ENCODE measurements at regions not wholly inside any gene's neighbourhood (a gene's known extent, or its start where the extent isn't known, plus 50 kb on each side); places are given as distances from the start of the nearest gene placed in this dataset.

- H3K4me3 ChIP-seq (ENCODE audit: low read length): no peak overlapping the region
- DNase-seq (ENCODE audit: low read depth): peak; percentile 33
- TF ChIP-seq CTCF (IDR thresholded peaks at IDR 0.05; ENCODE audit: insufficient read depth, low read depth, low read length, missing control alignments): no peak
Measured at GRCh38 chr1:208931936-208932335, 651.6 kb upstream of the CAMK1G start.

GRCh38 chr1:208933984-208934525, 649.5 kb upstream of the CAMK1G start:
- DNase-seq (ENCODE audit: low read depth): no peak
- TF ChIP-seq CTCF (IDR thresholded peaks at IDR 0.05; ENCODE audit: insufficient read depth, low read depth, low read length, missing control alignments): no peak
- no peak overlapping the region for H3K4me3 ChIP-seq (ENCODE audit: low read length)

GRCh38 chr1:208934933-208935332, 648.6 kb upstream of the CAMK1G start:
- DNase-seq (ENCODE audit: low read depth): peak; percentile 84
- no peak overlapping the region for H3K4me3 ChIP-seq (ENCODE audit: low read length)
- no peak for TF ChIP-seq CTCF (IDR thresholded peaks at IDR 0.05; ENCODE audit: insufficient read depth, low read depth, low read length, missing control alignments)

- H3K4me3 ChIP-seq (ENCODE audit: low read length): no peak overlapping the region
- no peak for DNase-seq (ENCODE audit: low read depth)
Measured at GRCh38 chr1:208935517-208936187, 647.9 kb upstream of the CAMK1G start.

GRCh38 chr1:208939537-208940085, 643.9 kb upstream of the CAMK1G start:
- DNase-seq (ENCODE audit: low read depth): no peak
- H3K4me3 ChIP-seq (ENCODE audit: low read length): no peak overlapping the region
- no peak for TF ChIP-seq CTCF (IDR thresholded peaks at IDR 0.05; ENCODE audit: insufficient read depth, low read depth, low read length, missing control alignments)

More at GRCh38 chr1:208935517-208936187, 647.9 kb upstream of the CAMK1G start:
- no peak for TF ChIP-seq CTCF (IDR thresholded peaks at IDR 0.05; ENCODE audit: insufficient read depth, low read depth, low read length, missing control alignments)

GRCh38 chr1:208942394-208943130, 641.0 kb upstream of the CAMK1G start:
- peak; percentile 44 for DNase-seq (ENCODE audit: low read depth)
- no peak for TF ChIP-seq CTCF (IDR thresholded peaks at IDR 0.05; ENCODE audit: insufficient read depth, low read depth, low read length, missing control alignments)
- H3K4me3 ChIP-seq (ENCODE audit: low read length): no peak overlapping the region
